NCI-H510A treated with DMSO at 0.1 percent for 48 hours (cell line): ENCODE measurements at regions not wholly inside any gene's neighbourhood (a gene's known extent, or its start where the extent isn't known, plus 50 kb on each side); places are given as distances from the start of the nearest gene placed in this dataset.

Experiments used
- DNase-seq: peaks from one replicate; lab custom pipeline; 2025; lab: John Stamatoyannopoulos, UW

GRCh38 chr11:105193260-105193659, 53.7 kb upstream of the CARD18 start:
- DNase-seq = no peak

GRCh38 chr11:105192115-105192514, 52.5 kb upstream of the CARD18 start:
- DNase-seq = no peak

- DNase-seq = no peak
Measured at GRCh38 chr11:105189581-105189980, 50.0 kb upstream of the CARD18 start.
